Tibial nerve (tissue), 4 donors: ENCODE measurements at regions not wholly inside any gene's neighbourhood (a gene's known extent, or its start where the extent isn't known, plus 50 kb on each side); places are given as distances from the start of the nearest gene placed in this dataset.

Experiments used
- EP300 ChIP-seq, 2 donors: sonication (generic); formaldehyde crosslinking; IDR thresholded peaks; one replicate each; pipeline ENCODE4 v1.6.1; 2017; ENCODE audit warnings: antibody characterized with exemption in 2 of 2, mild to moderate bottlenecking in 1 of 2
- TF ChIP-seq, protein P1 (sequence below), 5 experiments: fragments of 200-600 bp in 3 of 5; fragments of 450-650 bp in 2 of 5; sonication (generic) in 3 of 5; IDR thresholded peaks; one replicate each; pipeline ENCODE4 v1.5.1; 2016 to 2019; ENCODE audit warnings: antibody characterized with exemption in 5 of 5, mild to moderate bottlenecking in 3 of 5, moderate library complexity in 2 of 5

DNA sequence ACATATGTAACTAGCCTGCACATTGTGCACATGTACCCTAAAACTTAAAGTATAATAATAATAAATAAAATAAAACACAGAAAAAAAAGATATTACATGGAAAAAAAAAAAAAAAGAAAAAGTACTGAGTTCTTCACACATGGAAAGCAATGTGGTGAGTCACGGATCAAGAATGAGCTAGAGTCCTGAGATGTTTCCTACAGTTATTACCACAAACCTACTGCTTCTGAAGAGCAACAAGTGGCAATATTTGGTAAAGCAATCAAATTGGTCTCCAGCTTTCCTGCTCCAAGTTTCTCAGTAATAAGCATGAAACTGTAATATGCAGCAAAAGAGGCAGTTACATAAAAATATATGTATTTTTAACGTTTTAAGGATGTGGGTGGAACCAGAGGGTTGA is 223.3 kb upstream of the SALL1 start:
- TF ChIP-seq, protein P1, sequence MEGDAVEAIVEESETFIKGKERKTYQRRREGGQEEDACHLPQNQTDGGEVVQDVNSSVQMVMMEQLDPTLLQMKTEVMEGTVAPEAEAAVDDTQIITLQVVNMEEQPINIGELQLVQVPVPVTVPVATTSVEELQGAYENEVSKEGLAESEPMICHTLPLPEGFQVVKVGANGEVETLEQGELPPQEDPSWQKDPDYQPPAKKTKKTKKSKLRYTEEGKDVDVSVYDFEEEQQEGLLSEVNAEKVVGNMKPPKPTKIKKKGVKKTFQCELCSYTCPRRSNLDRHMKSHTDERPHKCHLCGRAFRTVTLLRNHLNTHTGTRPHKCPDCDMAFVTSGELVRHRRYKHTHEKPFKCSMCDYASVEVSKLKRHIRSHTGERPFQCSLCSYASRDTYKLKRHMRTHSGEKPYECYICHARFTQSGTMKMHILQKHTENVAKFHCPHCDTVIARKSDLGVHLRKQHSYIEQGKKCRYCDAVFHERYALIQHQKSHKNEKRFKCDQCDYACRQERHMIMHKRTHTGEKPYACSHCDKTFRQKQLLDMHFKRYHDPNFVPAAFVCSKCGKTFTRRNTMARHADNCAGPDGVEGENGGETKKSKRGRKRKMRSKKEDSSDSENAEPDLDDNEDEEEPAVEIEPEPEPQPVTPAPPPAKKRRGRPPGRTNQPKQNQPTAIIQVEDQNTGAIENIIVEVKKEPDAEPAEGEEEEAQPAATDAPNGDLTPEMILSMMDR (IDR thresholded peaks at IDR 0.05) = no peak
- no peak for TF ChIP-seq EP300 (IDR thresholded peaks at IDR 0.05)
